Posterior vena cava (tissue), 2 donors: ENCODE measurements at regions not wholly inside any gene's neighbourhood (a gene's known extent, or its start where the extent isn't known, plus 50 kb on each side); places are given as distances from the start of the nearest gene placed in this dataset.
"Not testable (repeated sequence)": the region's sequence is repeated elsewhere in the genome, so short reads cannot be mapped to it uniquely, and the experiment has no call there.

Experiments
- DNase-seq: peaks from one replicate; pipeline ENCODE4 v3.0.0-alpha.2; 2020; ENCODE audit warnings: low spot score
- intact Hi-C, 2 donors: fragments of 100-400 bp; cut with DNase I; formaldehyde crosslinking; loops; one replicate each; pipeline versions ENCODE4 v1.14.1 to v1.14.2; 2022 to 2023
- donor health status: DM: yes; HTN: yes; CAD: no.
- donor health status: DM: yes; HTN: yes; CAD: no.

GRCh38 chr6:84943905-84944304 is 179.5 kb upstream of the TBX18 start:
- no peak for DNase-seq
- intact Hi-C loops = no loop called here

- intact Hi-C loops, DNase-seq: not testable (repeated sequence)
Measured at GRCh38 chr6:84941609-84942008, 177.2 kb upstream of the TBX18 start.

- intact Hi-C loops = no loop called here
Measured at GRCh38 chr6:84929212-84929611, 164.8 kb upstream of the TBX18 start.

GRCh38 chr6:84927551-84927950 is 163.2 kb upstream of the TBX18 start:
- intact Hi-C loops = no loop called here
- no peak for DNase-seq

More at GRCh38 chr6:84929212-84929611, 164.8 kb upstream of the TBX18 start:
- DNase-seq = no peak

GRCh38 chr6:84926189-84927155 is 162.1 kb upstream of the TBX18 start:
- intact Hi-C loops = no loop called here
- DNase-seq = no peak

GRCh38 chr6:84921891-84922290 is 157.5 kb upstream of the TBX18 start:
- intact Hi-C loops = no loop called here
- DNase-seq = no peak

GRCh38 chr6:84920021-84920420 is 155.6 kb upstream of the TBX18 start:
- intact Hi-C loops = no loop called here
- no peak for DNase-seq

GRCh38 chr6:84916704-84917103 is 152.3 kb upstream of the TBX18 start:
- intact Hi-C loops = no loop called here
- DNase-seq = no peak

GRCh38 chr6:84912472-84913322 is 148.3 kb upstream of the TBX18 start:
- intact Hi-C loops = no loop called here
- DNase-seq = no peak

GRCh38 chr6:84910906-84911607 is 146.7 kb upstream of the TBX18 start:
- no peak for DNase-seq
- intact Hi-C loops = no loop called here

- no peak for DNase-seq
- intact Hi-C loops = no loop called here
Measured at GRCh38 chr6:84908304-84908904, 144.0 kb upstream of the TBX18 start.

- intact Hi-C loops = no loop called here
- DNase-seq = no peak
Measured at GRCh38 chr6:84906514-84906913, 142.1 kb upstream of the TBX18 start.

GRCh38 chr6:84905823-84906222 is 141.4 kb upstream of the TBX18 start:
- intact Hi-C loops = no loop called here
- DNase-seq = no peak

GRCh38 chr6:84902354-84902928 is 138.0 kb upstream of the TBX18 start:
- intact Hi-C loops = no loop called here
- no peak for DNase-seq

- no peak for DNase-seq
- intact Hi-C loops = no loop called here
Measured at GRCh38 chr6:84897988-84898594, 133.7 kb upstream of the TBX18 start.

GRCh38 chr6:84897011-84897410 is 132.6 kb upstream of the TBX18 start:
- intact Hi-C loops = no loop called here
- no peak for DNase-seq

- DNase-seq = no peak
- intact Hi-C loops = no loop called here
Measured at GRCh38 chr6:84892671-84893070, 128.3 kb upstream of the TBX18 start.
